Panc1 (cell line): ENCODE measurements at regions not wholly inside any gene's neighbourhood (a gene's known extent, or its start where the extent isn't known, plus 50 kb on each side); places are given as distances from the start of the nearest gene placed in this dataset.

ENCODE experiments used
- ATAC-seq: fragments of 200-7000 bp; cut with Tn5 transposase; 2 replicates; pipeline ENCODE4 v1.9.1; 2020; ENCODE audit warnings: mild to moderate bottlenecking, moderate library complexity
- BruUV-seq: library from RNA; stranded (reverse); fragments of 400-500 nt; replicated peaks from 2 replicates; lab custom pipeline; 2021; lab: Mats Ljungman, UMichigan
- CTCF ChIA-PET: fragments of 300-600 bp; sonication (Branson Sonifier 250); formaldehyde crosslinking; loops from one replicate; lab custom pipeline; 2022; ENCODE audit warnings: antibody characterized with exemption; lab: Charles Lee
- POLR2A ChIA-PET: fragments of 300-600 bp; sonication (Branson Sonifier 250); formaldehyde crosslinking; loops from one replicate; lab custom pipeline; 2022; ENCODE audit warnings: antibody characterized with exemption; lab: Charles Lee
- DNase-seq: peaks from one replicate; pipeline ENCODE4 v3.0.0-alpha.2; 2010; ENCODE audit warnings: low read depth, low spot score
- H3K27ac ChIP-seq: 2 replicates; pipeline ENCODE4 v1.5.1; 2011; ENCODE audit warnings: mild to moderate bottlenecking, low read length, inconsistent platforms
- H3K27me3 ChIP-seq: fragments of 200-500 bp; sonication (Bioruptor generic); 2 replicates; pipeline ENCODE4 v1.6.0; 2014; ENCODE audit warnings: low read length, inconsistent platforms; ENCODE audit not compliant: control insufficient read depth, insufficient read depth
- H3K36me3 ChIP-seq: fragments of 200-500 bp; sonication (Bioruptor generic); 2 replicates; pipeline ENCODE4 v1.5.1; 2014; ENCODE audit warnings: inconsistent platforms, mild to moderate bottlenecking, low read length, moderate library complexity; ENCODE audit not compliant: control insufficient read depth, insufficient read depth
- H3K4me1 ChIP-seq: 2 replicates; pipeline ENCODE4 v1.5.1; 2011; ENCODE audit warnings: inconsistent platforms, mild to moderate bottlenecking, low read length, moderate library complexity; ENCODE audit not compliant: control insufficient read depth, insufficient read depth
- H3K4me3 ChIP-seq, 2 experiments: 2 replicates each; pipeline ENCODE4 v1.5.1; 2011 to 2012; ENCODE audit warnings: low read depth in 2 of 2, low read length in 2 of 2, mild to moderate bottlenecking in 2 of 2, inconsistent platforms in 1 of 2, moderate library complexity in 1 of 2
- H3K9me3 ChIP-seq: fragments of 200-500 bp; sonication (Bioruptor generic); 2 replicates; pipeline ENCODE4 v1.5.1; 2014; ENCODE audit warnings: low read depth, mild to moderate bottlenecking, inconsistent platforms, low read length, moderate library complexity; ENCODE audit not compliant: control insufficient read depth, insufficient read depth
- POLR2AphosphoS5 ChIP-seq: IDR thresholded peaks from 2 replicates; pipeline ENCODE4 v1.6.1; 2012; ENCODE audit warnings: mild to moderate bottlenecking, low read depth, low read length, moderate library complexity
- SIN3A ChIP-seq: IDR thresholded peaks from 2 replicates; pipeline ENCODE4 v1.6.1; 2012; ENCODE audit warnings: low read depth, mild to moderate bottlenecking, low read length, moderate library complexity, borderline replicate concordance; ENCODE audit not compliant: insufficient read depth
- TCF7L2 ChIP-seq: IDR thresholded peaks from 2 replicates; pipeline ENCODE4 v1.6.1; 2011; ENCODE audit warnings: mild to moderate bottlenecking, low read depth, low read length, inconsistent platforms
- in situ Hi-C: cut with HindIII; loops from 2 replicates; pipeline ENCODE4 v1.10.0; 2016; ENCODE audit warnings: low sequenced_read_pairs, low pct_unique_long_range_greater_than_20kb
- intact Hi-C: fragments of 100-400 bp; cut with micrococcal nuclease; formaldehyde crosslinking; loops from one replicate; pipeline ENCODE4 v1.10.0; 2022; ENCODE audit not compliant: unreplicated experiment
- TF ChIP-seq, protein P1 (sequence below), 2 experiments: IDR thresholded peaks; 2 replicates each; pipeline ENCODE4 v1.6.1; 2011 to 2012; ENCODE audit warnings: low read depth in 2 of 2, control low read depth in 1 of 2, low read length in 1 of 2, mild to moderate bottlenecking in 1 of 2, moderate library complexity in 1 of 2; ENCODE audit not compliant: insufficient read depth in 1 of 2
- TF ChIP-seq, protein P2 (sequence below): fragments of 450-650 bp; IDR thresholded peaks from 2 replicates; pipeline ENCODE4 v1.5.1; 2017; ENCODE audit warnings: mild to moderate bottlenecking

DNA sequence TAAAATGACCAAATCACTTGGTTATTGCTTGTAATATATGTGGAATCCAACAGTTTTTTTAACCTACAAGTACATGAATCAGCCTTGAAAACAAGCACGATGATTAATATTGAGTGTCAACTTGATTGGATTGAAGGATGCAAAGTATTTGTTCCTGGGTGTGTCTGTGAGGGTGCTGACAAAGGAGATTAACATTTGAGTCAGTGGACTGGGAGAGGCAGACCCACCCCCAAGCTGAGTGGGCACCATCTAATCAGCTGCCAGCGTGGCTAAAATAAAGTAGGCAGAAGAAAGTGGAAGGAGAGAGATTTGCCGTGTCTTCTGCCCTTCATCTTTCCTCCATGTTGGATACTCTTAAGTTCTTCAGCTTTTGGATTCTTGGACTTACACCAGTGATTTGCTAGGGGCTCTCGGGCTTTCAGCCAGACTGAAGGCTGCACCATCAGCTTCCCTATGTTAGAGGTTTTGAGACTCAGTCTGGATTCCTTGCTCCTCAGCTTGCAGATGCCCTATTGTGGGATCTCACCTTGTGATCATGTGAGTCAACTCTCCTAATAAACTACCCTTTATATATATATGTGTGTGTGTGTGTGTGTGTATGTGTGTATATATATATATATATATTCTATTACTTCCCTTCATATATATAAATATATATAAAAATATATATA is 118.4 kb upstream of the WDR11 start:
- ATAC-seq: no peak; the same call in 1 of the 2 replicates
- H3K4me1 ChIP-seq: no peaks in the 10 kb centered on the region
- no peaks in the 10 kb centered on the region; the same call in 1 of the 2 replicates for H3K27me3 ChIP-seq
- no TSS peak for BruUV-seq
- CTCF ChIA-PET: no interaction called here
- intact Hi-C loops (no loop called here), in situ Hi-C loops (no loop called here)
- DNase-seq: no peak
- POLR2A ChIA-PET: no interaction called here
- no peak overlapping the region for H3K4me3 ChIP-seq
- no peaks in the 10 kb centered on the region for H3K9me3 ChIP-seq
- no peak overlapping the region for H3K27ac ChIP-seq
- TF ChIP-seq SIN3A (no peak), POLR2AphosphoS5 (no peak), TCF7L2 (no peak)
- TF ChIP-seq, protein P1, sequence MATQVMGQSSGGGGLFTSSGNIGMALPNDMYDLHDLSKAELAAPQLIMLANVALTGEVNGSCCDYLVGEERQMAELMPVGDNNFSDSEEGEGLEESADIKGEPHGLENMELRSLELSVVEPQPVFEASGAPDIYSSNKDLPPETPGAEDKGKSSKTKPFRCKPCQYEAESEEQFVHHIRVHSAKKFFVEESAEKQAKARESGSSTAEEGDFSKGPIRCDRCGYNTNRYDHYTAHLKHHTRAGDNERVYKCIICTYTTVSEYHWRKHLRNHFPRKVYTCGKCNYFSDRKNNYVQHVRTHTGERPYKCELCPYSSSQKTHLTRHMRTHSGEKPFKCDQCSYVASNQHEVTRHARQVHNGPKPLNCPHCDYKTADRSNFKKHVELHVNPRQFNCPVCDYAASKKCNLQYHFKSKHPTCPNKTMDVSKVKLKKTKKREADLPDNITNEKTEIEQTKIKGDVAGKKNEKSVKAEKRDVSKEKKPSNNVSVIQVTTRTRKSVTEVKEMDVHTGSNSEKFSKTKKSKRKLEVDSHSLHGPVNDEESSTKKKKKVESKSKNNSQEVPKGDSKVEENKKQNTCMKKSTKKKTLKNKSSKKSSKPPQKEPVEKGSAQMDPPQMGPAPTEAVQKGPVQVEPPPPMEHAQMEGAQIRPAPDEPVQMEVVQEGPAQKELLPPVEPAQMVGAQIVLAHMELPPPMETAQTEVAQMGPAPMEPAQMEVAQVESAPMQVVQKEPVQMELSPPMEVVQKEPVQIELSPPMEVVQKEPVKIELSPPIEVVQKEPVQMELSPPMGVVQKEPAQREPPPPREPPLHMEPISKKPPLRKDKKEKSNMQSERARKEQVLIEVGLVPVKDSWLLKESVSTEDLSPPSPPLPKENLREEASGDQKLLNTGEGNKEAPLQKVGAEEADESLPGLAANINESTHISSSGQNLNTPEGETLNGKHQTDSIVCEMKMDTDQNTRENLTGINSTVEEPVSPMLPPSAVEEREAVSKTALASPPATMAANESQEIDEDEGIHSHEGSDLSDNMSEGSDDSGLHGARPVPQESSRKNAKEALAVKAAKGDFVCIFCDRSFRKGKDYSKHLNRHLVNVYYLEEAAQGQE (IDR thresholded peaks at IDR 0.05; ENCODE audit: insufficient read depth in 1 of 2, low read depth in 2 of 2, low read length in 1 of 2): no peak
- TF ChIP-seq, protein P2, sequence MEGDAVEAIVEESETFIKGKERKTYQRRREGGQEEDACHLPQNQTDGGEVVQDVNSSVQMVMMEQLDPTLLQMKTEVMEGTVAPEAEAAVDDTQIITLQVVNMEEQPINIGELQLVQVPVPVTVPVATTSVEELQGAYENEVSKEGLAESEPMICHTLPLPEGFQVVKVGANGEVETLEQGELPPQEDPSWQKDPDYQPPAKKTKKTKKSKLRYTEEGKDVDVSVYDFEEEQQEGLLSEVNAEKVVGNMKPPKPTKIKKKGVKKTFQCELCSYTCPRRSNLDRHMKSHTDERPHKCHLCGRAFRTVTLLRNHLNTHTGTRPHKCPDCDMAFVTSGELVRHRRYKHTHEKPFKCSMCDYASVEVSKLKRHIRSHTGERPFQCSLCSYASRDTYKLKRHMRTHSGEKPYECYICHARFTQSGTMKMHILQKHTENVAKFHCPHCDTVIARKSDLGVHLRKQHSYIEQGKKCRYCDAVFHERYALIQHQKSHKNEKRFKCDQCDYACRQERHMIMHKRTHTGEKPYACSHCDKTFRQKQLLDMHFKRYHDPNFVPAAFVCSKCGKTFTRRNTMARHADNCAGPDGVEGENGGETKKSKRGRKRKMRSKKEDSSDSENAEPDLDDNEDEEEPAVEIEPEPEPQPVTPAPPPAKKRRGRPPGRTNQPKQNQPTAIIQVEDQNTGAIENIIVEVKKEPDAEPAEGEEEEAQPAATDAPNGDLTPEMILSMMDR: no peak
- no peaks in the 10 kb centered on the region for H3K36me3 ChIP-seq

DNA sequence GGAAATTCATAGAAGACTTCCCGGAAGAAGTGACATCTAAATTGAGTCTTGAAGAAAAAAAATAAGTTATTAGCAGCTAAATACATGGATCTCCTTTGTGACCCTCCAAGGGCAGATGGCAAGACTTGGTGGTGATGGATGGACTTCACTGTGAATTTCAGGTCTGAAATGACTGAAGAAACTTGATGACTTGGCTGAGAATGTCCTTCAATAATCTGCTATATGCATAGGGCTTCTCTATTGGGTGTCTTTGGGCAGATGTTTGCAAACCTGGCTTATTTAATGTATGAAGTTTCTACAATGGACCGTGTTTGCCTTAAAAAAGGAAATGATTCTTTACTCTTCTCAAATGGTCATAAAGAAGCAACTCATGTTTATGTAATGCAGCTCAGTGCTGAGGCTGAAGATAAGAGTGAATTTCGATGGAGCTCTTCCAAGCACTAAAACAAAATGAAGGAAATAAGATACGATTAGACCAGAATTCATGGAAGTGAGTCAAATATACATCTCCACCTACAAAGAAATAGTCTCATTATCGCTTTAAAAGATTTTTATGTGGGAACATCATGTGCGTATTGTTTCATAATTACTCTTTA is 116.6 kb upstream of the WDR11 start:
- Histone ChIP-seq H3K27me3 (peaks cover 7% of the 10 kb centered on the region), H3K4me1 (no peaks in the 10 kb centered on the region), H3K4me3 (no peak overlapping the region), H3K27ac (no peak overlapping the region), H3K9me3 (no peaks in the 10 kb centered on the region), H3K36me3 (no peaks in the 10 kb centered on the region)
- BruUV-seq: no TSS peak
- in situ Hi-C loops: no loop called here
- TF ChIP-seq SIN3A (no peak), TCF7L2 (no peak), POLR2AphosphoS5 (no peak)
- TF ChIP-seq, protein P2: no peak
- TF ChIP-seq, protein P1 (IDR thresholded peaks at IDR 0.05; ENCODE audit: insufficient read depth in 1 of 2, low read depth in 2 of 2, low read length in 1 of 2): no peak
- no peak for ATAC-seq
- CTCF ChIA-PET: interaction anchor here (0.6 kb wide), 1 partner anchor 387 kb away, joined by 3 read pairs; no protein-coding TSS in a partner anchor
- intact Hi-C loops: loop anchor here (5.0 kb wide), 1 partner anchor 312 kb away; no protein-coding TSS in a partner anchor
- no peak for DNase-seq
- POLR2A ChIA-PET: no interaction called here
